Motor neuron (in vitro differentiated cells): ENCODE measurements at regions not wholly inside any gene's neighbourhood (a gene's known extent, or its start where the extent isn't known, plus 50 kb on each side); places are given as distances from the start of the nearest gene placed in this dataset.
"Not testable (repeated sequence)": the region's sequence is repeated elsewhere in the genome, so short reads cannot be mapped to it uniquely, and the experiment has no call there.

Experiments
- ATAC-seq, 8 experiments: fragments of 200-7000 bp; cut with Tn5 transposase; replicated peaks in 6 of 8; 2 replicates each; pipeline ENCODE4 v1.8.0; 2021; ENCODE audit warnings: mild to moderate bottlenecking in 8 of 8, moderate library complexity in 8 of 8
- H3K27ac ChIP-seq, 2 donors: fragments of 250-450 bp; sonication (Bioruptor Pico); 2 replicates each; pipeline ENCODE4 v1.9.0; 2021; ENCODE audit warnings: antibody characterized with exemption in 2 of 2, mild to moderate bottlenecking in 2 of 2, moderate library complexity in 1 of 2
- H3K4me1 ChIP-seq, 2 donors: fragments of 250-450 bp; sonication (Bioruptor Pico); replicated peaks in 1 of 2; 2 replicates each; pipeline ENCODE4 v1.6.1; 2021; ENCODE audit warnings: antibody characterized with exemption in 2 of 2, mild to moderate bottlenecking in 2 of 2, moderate library complexity in 1 of 2
- H3K4me3 ChIP-seq, 5 donors: fragments of 250-450 bp; sonication (Bioruptor Pico); 2 replicates each; pipeline ENCODE4 v1.9.0; 2021; ENCODE audit warnings: antibody characterized with exemption in 5 of 5, mild to moderate bottlenecking in 5 of 5, moderate library complexity in 4 of 5
- WGBS, 10 experiments: fragments of 450-650 bp; shearing (Covaris generic); methylation state at CpG; one replicate each; pipeline ENCODE4 v1.0.0; 2022; 5-methylcytosine and 5-hydroxymethylcytosine counted together
- in situ Hi-C, 9 experiments: fragments of 400-800 bp; cut with MboI; loops; one replicate each; pipeline ENCODE4 v1.15.0; 2021; ENCODE audit warnings: low sequenced_read_pairs in 9 of 9, low pct_unique_long_range_greater_than_20kb in 2 of 9; ENCODE audit not compliant: unreplicated experiment in 9 of 9

DNA sequence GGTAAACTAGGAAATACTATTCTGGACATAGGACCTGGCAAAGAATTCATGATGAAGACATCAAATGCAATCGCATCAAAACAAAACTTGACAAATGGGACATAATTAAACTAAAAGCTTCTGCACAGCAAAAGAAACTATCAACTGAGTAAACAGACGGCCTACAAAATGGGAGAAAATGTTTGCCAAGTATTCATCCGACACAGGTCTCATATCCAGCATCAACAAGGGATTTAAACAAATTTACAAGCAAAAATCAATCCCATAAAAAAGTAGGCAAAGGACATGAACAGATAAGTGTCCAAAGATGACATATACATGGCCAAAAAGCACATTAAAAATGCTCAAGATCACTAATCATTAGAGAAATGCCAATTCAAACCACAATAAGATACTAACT, 1088.9 kb downstream of the NAALADL2 start:
- Histone ChIP-seq H3K4me3 (no peak overlapping the region), H3K27ac (no peak overlapping the region), H3K4me1 (no peaks in the 10 kb centered on the region)
- no peak for ATAC-seq
- in situ Hi-C loops = no loop called here
- WGBS, 10 experiments = 28 to 100% (median 86%) methylated on average over 1 to 3 of the region's 3 CpGs

DNA sequence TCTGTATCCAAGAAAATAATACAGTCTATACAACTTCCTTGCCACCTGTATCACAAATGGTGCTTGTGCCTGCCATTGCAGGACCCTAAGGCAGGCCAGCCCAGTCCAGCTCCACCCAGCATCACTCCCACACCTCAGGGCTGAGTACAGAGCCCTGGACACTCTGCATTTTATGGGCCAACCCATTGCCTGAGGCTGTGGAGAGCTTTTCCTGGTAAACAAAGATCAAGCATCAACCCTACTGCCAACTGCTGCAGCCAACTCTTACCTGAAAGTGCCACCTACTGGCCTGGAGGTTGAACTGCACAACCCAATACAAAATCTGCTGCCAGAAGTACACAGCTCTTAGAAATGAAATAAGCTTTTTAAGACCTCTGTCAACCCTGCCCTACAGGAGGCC, 1082.2 kb downstream of the NAALADL2 start:
- no peaks in the 10 kb centered on the region for H3K4me1 ChIP-seq
- ATAC-seq = peak in 3 of 8 experiments; percentile 76 to 92 (median 78)
- H3K4me3 ChIP-seq = no peak overlapping the region
- H3K27ac ChIP-seq = no peak overlapping the region
- in situ Hi-C loops = no loop called here

DNA sequence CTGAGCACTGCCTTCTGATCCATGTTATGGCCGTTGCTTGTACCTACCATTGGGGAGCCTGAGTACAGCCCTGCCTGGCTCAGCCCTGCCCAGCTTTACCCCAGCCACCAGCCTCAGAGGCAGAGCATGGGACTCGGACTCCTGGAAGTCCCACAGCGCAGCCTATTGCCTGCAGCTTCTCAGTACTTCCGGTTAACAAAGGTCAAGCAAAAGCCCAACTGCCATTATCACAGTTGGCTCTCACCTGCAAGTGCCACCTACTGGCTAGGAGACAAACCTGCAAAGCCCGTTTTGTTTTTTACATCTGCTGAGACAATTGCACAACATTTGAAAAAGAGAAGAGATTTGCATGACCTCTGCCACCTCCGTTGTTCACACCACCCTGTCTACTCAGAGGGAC, 1081.7 kb downstream of the NAALADL2 start:
- no peak for ATAC-seq
- Histone ChIP-seq H3K4me3 (no peak overlapping the region), H3K27ac (no peak overlapping the region), H3K4me1 (no peaks in the 10 kb centered on the region)
- in situ Hi-C loops = no loop called here
- 62 to 83% (median 78%) methylated on average over 1 to 4 of the region's 6 CpGs; no CpG with 5 or more reads in 4 of the 10 experiments for WGBS, 10 experiments

DNA sequence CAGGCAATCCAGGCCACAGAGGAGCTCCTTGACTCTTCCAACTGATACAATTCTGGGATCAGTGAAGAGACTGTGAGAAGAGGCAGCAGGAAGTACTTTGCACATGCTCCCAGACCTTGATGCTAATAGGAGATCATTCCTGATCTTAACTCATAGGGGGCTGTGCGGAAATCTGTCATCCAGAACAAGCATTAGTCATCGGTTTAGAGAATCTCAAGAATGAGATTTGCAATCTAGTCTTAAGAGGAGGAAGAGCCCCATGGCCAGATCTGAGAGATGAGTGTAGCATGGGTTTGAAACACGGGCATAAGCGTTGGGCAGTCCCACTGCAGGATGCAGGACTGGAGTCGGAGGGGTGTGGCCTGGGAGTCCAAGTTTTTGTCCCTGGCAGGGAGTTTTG, 1081.1 kb downstream of the NAALADL2 start:
- Histone ChIP-seq H3K4me3 (no peak overlapping the region), H3K27ac (no peak overlapping the region), H3K4me1 (no peaks in the 10 kb centered on the region)
- ATAC-seq = no peak
- WGBS, 10 experiments = 73 to 100% (median 100%) methylated on average over 1 to 4 of the region's 5 CpGs; no CpG with 5 or more reads in 3 of the 10 experiments
- in situ Hi-C loops = no loop called here

DNA sequence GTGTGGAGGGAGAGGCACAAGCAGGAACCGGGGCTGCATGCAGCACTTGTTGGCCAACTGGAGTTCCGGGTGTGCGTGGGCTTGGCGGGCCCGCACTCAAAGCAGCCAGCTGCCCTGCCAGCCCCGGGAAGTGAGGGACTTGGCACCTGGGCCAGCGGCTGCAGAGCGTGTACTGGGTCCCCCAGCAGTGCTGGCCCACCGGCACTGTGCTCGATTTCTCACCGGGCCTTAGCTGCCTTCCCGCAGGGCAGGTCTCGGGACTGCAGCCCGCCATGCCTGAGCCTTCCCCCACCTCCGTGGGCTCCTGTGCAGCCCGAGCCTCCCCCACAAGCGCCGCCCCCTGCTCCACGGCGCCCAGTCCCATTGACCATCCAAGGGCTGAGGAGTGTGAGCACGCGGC, 1078.2 kb downstream of the NAALADL2 start:
- in situ Hi-C loops, H3K27ac ChIP-seq, H3K4me1 ChIP-seq, ATAC-seq, H3K4me3 ChIP-seq: not testable (repeated sequence)
- 82 to 100% methylated on average over 1 to 5 of the region's 22 CpGs; no CpG with 5 or more reads in 8 of the 10 experiments for WGBS, 10 experiments

DNA sequence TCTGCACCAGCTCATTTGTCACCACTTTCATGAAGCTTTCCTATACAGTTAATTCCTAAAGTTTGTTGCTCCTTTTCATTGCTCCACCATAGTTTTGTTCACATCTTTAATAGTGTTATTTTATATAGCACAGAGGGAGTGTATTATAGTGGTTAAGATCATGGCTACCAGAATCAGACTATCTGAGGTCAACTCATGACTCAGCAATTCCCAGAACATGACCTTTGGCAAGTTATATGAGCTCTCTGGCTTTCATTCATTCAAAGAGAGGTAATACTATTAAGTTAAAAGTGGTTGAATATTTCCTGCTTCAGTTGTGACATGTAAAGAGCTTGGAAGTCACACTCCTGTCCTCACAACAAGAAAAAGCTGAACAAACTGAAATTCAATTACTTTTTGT, 1073.5 kb downstream of the NAALADL2 start:
- H3K4me1 ChIP-seq = no peaks in the 10 kb centered on the region
- no peak for ATAC-seq
- no peak overlapping the region for H3K27ac ChIP-seq
- H3K4me3 ChIP-seq = no peak overlapping the region
- in situ Hi-C loops = no loop called here

DNA sequence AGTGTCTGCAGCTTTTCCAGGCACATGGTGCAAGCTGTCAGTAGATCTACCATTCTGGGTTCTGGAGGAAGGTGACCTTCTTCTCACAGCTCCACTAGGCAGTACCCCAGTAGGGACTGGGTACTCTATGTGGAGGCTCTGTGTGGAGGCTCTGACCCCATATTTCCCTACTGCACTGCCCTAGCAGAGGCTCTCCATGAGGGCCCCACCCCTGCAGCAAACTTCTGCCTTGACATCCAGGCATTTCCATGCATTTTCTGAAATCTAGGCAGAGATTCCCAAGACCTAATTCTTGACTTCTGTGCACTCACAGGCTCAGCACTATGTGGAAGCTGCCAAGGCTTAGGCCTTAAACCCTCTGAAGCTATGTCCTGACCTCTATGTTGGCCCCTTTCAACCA, 1060.0 kb downstream of the NAALADL2 start:
- Histone ChIP-seq H3K27ac (no peak overlapping the region), H3K4me1 (no peaks in the 10 kb centered on the region), H3K4me3 (no peak overlapping the region)
- in situ Hi-C loops = no loop called here
- ATAC-seq = no peak

DNA sequence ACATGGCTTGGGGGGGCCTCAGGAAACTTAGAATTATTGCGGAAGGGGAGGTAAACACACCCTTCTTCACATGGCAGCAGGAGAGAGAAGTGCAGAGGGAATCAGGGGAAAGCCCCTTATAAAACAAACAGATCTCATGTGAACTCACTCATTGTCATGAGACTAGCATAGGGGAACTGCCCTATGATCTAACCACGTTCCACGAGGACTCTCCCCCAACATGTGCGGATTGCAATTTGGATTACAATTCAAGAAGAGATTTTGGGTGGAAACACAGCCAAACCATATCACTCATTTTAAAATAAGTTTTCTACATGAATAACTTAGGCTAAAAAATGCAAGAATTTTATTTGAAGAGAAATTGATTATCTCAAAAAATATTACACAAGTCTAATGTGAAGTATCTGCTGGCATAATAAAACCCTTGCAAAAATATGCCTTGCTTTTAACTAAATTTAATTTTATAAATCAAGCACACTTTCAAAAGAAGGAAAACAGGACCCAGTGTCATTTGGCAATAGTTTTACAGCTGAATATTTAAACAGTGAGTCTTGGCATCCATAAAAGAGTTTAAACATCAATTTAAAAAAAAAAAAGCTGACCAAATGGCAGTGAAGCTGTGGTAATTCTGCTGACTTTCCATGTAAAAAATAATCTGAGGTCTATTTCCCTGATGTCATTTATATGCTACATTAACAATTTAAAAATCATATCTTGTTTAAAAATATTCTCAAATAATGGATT, 1057.2 kb downstream of the NAALADL2 start:
- peak in 2 of 8 experiments; percentile 86 to 94 for ATAC-seq
- 0 to 100% (median 92%) methylated on average over 1 to 4 of the region's 4 CpGs; no CpG with 5 or more reads in 2 of the 10 experiments for WGBS, 10 experiments
- in situ Hi-C loops = no loop called here

DNA sequence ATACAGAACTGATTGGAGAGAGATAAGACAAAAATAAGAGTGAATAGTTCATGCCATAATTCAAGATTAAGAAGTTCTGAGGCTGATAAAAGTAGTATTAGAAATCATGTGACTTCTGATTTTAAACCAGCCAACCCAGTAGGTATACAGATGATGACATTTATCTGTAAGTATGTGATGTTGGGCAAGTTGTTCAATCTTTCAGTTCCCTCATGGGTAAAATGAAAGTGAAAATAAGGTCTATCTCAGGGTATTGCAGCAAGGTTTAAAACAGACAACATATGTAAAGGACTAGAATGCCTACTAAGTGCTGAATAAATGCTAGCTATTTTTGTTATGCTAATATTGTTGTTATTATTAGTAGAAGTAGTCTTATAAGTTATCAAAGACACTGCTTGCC, 1055.7 kb downstream of the NAALADL2 start:
- H3K4me1 ChIP-seq = no peaks in the 10 kb centered on the region
- no peak for ATAC-seq
- no peak overlapping the region for H3K4me3 ChIP-seq
- H3K27ac ChIP-seq = no peak overlapping the region
- in situ Hi-C loops = no loop called here

More for the DNA sequence above, 1057.2 kb downstream of the NAALADL2 start:
- Histone ChIP-seq H3K4me3 (no peak overlapping the region), H3K27ac (no peak overlapping the region), H3K4me1 (no peaks in the 10 kb centered on the region)

DNA sequence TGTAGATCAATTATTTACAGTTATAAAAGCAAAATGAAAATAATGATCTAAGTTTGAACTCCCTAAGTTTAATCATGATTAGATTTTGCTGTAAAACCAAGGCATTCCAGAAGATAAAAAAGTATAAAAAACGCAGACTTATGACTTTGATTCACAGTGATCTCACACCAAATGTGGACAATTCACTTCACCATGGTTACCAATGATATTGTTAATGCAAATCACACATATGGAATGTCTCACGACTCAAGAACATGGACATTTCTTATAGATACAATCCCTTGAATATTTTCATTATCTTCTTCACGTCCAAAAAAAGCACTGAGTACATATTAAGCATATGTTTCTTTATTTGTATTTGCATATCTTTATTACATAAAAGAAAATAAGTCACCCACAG, 1054.2 kb downstream of the NAALADL2 start:
- Histone ChIP-seq H3K4me1 (no peaks in the 10 kb centered on the region), H3K4me3 (no peak overlapping the region), H3K27ac (no peak overlapping the region)
- 0 to 100% (median 73%) methylated on average over 2 to 3 of the region's 3 CpGs for WGBS, 10 experiments
- no peak for ATAC-seq
- in situ Hi-C loops = no loop called here

DNA sequence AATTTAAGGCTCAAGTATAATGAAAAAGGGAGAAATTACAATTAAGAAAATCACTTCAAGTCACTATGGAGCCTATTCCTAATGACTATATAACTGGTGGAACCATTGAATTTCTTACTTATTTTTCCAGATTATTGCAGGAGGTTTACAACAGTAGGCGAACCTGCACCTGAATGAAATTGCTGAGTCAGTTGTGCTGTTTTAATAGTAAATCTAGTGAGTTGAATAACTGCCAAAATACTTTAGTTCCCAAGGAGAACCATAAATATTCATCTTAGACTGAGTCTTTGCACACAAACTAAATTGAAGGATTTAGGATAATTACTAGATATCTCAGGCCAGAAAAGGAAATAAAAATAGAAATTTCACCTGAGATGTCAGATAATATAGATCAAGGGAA, 1052.8 kb downstream of the NAALADL2 start:
- ATAC-seq = peak in 1 of 8 experiments; percentile 8
- 50 to 100% (median 83%) methylated on average over 1 of the region's 1 CpG; no CpG with 5 or more reads in 3 of the 10 experiments for WGBS, 10 experiments
- H3K27ac ChIP-seq = no peak overlapping the region
- H3K4me1 ChIP-seq = no peaks in the 10 kb centered on the region
- H3K4me3 ChIP-seq = no peak overlapping the region
- in situ Hi-C loops = no loop called here

DNA sequence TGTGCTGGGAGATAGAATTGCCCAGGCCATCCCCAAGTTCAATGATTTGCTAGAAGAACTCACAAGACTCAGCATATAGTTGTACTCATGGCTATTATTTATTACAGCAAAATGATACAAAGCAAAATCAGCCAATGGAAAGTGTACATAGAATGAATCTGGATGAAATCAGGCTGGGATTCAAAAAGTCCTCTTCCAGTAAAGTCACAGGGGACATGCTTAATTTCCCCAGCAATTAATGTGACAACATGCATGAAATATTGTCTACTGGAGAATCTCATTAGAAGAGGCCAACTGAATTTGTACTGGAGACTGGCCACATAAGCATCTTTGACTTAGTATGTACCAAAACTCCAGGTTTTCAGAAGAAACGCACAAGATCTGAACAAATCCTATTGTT, 1043.1 kb downstream of the NAALADL2 start:
- no peak for ATAC-seq
- in situ Hi-C loops = no loop called here
- Histone ChIP-seq H3K27ac (no peak overlapping the region), H3K4me3 (no peak overlapping the region), H3K4me1 (no peaks in the 10 kb centered on the region)
- WGBS, 10 experiments = 50 to 100% (median 90%) methylated on average over 1 of the region's 1 CpG; no CpG with 5 or more reads in 3 of the 10 experiments

DNA sequence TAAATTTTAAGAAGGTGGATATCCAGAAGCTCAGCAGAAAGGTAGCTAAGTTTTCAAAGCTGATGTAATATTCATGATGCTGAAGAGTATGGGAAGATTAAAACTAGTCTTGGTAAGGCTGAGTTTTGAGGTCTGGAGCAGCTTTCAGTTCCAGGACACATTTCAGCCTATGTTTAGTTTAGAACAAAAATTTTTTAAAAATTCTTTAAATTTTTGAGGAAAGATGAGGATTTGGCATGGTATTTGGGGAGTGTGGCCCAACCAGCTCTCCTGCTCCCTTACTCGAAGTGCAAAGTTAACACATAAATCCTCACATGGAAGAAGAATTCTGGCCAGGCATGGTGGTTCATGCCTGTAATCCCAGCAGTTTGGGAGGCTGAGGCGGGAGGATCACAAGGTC, 1039.1 kb downstream of the NAALADL2 start:
- WGBS, 10 experiments = 33 to 100% (median 100%) methylated on average over 1 to 2 of the region's 2 CpGs; no CpG with 5 or more reads in 5 of the 10 experiments
- in situ Hi-C loops = no loop called here
- Histone ChIP-seq H3K27ac (no peak overlapping the region), H3K4me1 (no peaks in the 10 kb centered on the region), H3K4me3 (no peak overlapping the region)
- no peak for ATAC-seq

DNA sequence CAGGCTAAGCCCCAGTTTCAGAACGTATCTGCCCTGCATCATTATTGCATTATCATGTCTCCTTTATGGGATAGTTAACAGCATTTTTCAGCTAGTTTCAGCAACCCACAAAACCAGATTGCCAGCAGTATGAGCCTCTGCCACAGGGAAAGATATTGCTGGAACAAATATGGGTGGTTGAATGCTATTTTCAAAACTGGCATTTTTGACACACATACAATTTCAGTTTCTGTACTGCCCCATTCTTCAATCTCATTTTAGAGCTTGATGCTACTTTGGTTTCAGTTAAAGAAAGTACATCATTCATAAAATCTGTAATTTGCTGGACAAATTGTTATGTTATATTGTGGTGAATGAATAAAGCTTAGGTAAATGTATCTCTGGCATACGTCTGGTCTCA, 1037.5 kb downstream of the NAALADL2 start:
- H3K4me3 ChIP-seq = no peak overlapping the region
- 0 to 100% (median 47%) methylated on average over 1 to 2 of the region's 2 CpGs; no CpG with 5 or more reads in 3 of the 10 experiments for WGBS, 10 experiments
- ATAC-seq = no peak
- H3K4me1 ChIP-seq = no peaks in the 10 kb centered on the region
- in situ Hi-C loops = no loop called here
- no peak overlapping the region for H3K27ac ChIP-seq
